HG03135 (cell line): ENCODE measurements at regions not wholly inside any gene's neighbourhood (a gene's known extent, or its start where the extent isn't known, plus 50 kb on each side); places are given as distances from the start of the nearest gene placed in this dataset.
A peak's percentile ranks its signal among the peaks of the same experiment; 100 is the strongest.

Experiments
- ATAC-seq: cut with Tn5 transposase; IDR thresholded peaks from one replicate; pipeline ENCODE4 v1.9.1; 2021; ENCODE audit warnings: mild to moderate bottlenecking, moderate library complexity; ENCODE audit not compliant: unreplicated experiment

- ATAC-seq, result no peak
Measured at GRCh38 chr12:124459852-124460645, 107.4 kb downstream of the NCOR2 start.

GRCh38 chr12:124458992-124459851 lies 108.2 kb downstream of the NCOR2 start:
- no peak for ATAC-seq

GRCh38 chr12:124458220-124458991 lies 109.0 kb downstream of the NCOR2 start:
- no peak for ATAC-seq

GRCh38 chr12:124457287-124458219 lies 109.9 kb downstream of the NCOR2 start:
- ATAC-seq, result peak; percentile 34

DNA sequence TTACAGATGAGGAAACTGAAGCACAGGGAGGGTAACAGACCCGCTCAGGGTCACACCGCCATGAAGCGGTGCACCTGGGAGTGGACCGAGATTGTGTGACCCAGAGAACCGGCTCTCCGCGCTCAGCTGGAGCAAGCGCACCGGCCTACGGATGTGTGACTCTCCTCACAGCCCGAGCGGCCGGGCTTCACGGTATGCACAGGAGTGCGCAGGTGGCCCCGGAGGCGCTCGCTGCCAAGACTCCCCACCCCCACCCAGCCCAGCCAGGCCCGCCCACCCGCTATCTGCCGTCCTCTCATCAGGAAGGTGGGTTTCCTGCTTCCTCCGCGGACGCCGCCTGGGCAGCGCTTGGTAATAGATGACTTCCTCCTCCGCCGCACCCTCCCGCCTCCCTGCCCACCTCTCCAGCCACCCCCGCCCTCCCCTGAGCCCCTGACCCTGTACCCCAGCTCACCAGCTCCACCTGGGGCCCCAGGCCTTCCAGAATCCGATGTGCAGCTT lies 110.7 kb downstream of the NCOR2 start:
- no peak for ATAC-seq

GRCh38 chr12:124456133-124456651 lies 111.2 kb downstream of the NCOR2 start:
- ATAC-seq, result no peak

DNA sequence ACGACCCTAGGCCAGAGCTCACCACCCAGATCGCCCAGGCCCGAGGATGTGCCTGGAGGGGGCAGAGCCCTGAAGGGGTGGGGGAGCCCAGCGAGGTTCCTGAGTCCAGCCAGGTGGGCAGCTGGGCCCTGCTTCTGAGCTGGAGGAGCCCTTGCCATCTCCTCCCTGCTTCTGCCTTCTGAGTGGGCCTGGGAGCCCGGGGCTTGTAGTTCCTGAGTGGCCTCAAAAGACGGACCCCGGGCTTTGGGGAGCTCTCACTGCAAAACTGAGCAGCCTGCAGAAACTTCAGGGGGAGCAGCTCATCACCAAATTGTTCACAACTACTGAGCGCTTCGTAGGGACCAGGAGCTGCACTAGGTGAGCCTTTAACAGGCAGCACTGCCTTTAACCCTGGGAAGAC lies 112.1 kb downstream of the NCOR2 start:
- ATAC-seq, result no peak

GRCh38 chr12:124454735-124455134 lies 112.7 kb downstream of the NCOR2 start:
- no peak for ATAC-seq

- no peak for ATAC-seq
Measured at GRCh38 chr12:124454352-124454725, 113.1 kb downstream of the NCOR2 start.

DNA sequence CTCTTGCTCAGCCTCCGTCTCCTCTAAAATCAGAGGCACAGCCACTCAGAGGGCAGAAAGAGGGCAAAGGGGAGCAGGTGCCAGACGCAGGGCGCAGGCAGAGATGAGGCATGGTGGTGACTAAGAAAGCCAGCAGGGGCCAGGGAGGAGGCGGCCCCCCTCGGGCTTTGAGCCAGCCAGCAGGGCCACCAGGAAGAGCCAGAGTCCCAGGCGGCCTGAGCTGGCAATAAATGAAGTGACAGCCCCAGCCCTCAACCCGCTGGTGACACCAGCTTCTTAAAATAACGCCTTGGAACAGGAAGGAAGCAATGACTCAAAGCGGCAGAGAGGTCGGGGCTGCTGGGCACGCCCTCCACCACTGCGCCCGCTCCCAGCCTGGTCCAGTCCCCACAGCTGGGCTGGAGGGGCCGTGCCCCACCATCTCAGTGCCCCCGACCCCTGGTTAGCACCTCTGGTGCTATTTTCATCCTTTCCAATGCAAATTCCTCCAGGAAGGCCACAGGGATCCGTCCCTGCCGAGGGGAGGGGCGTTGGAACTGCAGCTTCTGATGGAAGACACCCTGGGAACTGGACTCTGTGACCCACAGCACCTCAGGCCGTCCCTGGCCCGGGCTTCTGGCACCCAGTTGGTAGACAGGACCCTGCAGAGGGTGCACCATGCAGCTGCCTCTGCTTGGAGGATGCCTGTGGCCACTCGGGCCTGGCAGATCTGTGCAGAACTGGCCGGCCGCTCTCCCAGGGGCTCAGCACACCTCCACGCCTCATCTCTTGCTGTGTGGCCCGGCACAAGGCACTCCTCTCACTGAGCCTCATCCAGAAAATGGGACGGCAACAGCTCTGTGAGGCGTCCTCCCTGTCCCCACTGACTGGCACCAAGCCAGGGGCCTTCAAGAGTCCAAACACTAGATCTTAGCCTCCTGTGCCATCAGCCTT lies 113.7 kb downstream of the NCOR2 start:
- ATAC-seq, result peak; percentile 75

- no peak for ATAC-seq
Measured at GRCh38 chr12:124452576-124453331, 114.7 kb downstream of the NCOR2 start.

DNA sequence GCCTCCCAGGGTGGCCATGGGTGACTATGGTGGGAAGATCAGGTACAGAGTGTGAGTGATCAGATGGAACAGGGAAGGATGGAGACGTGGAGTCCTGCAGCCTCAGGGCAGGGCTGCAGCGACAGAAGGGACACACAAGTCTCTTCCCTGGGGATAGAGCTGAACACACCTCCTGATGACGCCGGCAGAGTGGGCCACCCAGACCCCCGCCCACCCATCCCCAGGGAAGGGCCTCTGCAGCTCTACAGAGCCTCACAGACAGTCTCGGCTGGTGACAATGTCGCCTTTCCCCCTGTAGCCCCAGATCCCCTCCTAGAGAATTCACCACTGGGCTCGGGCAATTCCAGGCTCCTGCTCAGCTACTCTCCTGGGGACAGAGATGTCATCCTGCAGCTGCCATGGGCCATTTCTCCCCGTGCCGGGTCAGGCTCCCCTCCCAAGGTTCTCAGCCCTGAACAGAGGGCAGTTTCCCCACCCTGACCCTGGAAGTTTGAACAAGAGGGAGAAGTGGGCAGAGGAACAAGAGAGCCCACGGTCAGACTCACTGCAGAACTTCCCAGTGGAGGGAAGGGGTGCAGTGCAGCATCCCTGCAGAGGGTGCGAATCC lies 115.7 kb downstream of the NCOR2 start:
- ATAC-seq, result no peak

DNA sequence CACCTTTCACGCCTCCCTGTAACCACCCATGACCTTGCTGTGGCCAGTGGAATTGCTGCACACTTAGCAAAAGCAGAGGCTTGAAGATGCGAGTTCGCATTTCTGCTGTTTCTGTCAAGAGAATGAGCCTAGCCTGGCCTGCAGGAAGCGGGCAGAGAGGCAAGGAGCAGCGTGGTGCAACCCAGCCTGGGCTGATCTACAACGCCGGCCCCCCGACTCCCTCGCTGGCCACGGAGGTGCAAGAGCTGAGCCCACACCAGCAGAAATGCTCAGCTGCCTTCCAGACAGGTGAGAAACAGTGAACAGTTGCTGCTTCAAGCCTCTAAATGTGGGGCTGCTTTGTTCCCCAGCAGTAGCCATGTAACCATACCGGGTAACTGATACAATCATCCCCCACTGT lies 116.4 kb downstream of the NCOR2 start:
- ATAC-seq, result no peak

DNA sequence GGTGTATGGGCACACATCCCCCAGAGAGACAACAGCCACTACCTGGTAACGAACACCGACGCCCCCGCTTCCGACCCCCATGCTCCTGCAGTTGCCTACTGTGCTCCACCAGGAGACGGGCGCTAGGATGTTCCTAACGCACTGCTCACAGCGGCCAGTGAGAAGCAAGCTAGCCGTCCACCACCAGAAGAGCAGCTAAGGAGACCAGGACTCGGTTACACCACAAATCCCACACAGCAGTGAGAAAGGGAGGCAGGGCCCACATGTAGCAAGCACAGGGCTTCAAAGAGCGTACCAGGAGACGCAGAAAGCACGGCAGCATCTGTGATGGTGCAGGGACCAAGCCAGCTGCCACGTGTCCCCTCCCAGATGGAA lies 117.0 kb downstream of the NCOR2 start:
- no peak for ATAC-seq

DNA sequence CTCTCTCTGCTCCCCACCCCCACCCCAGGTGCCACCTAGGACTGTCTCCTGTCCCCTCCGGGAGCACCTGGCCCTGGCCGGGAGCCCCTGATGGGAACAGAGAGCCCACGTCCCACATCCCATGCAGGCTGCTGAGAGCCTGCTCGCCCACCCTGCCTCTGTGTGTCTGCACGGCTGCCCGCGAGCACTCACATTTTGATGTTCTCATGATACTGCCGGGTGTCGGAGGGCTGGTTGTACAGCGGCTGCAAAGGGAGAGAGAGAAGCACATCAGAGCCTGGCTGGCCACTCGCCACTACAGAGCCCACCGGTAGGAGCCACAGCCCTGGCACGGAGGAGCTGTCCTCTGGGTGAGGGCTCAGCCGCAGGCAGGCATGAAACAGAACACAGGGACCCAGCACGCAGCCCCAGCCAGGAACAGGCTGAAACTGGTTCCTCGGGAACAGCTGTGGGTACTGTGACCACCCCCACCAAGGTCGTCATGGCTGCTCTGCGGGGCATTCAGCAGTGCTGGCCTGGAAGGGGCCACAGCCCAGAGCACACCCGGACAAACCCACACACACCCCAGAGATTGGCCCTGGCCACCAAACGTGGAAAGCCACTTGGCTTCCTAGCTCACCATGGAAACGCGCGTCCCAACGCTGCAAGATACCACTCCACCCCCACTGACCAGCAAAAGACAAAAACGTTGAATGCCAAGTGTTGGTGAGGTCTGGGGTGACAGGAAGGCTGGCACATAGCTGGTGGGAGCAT lies 117.6 kb downstream of the NCOR2 start:
- ATAC-seq, result no peak

- no peak for ATAC-seq
Measured at GRCh38 chr12:124448955-124449622, 118.3 kb downstream of the NCOR2 start.
